ENCODE measurements at regions not wholly inside any gene's neighbourhood (a gene's known extent, or its start where the extent isn't known, plus 50 kb on each side); places are given as distances from the start of the nearest gene placed in this dataset.

DNA sequence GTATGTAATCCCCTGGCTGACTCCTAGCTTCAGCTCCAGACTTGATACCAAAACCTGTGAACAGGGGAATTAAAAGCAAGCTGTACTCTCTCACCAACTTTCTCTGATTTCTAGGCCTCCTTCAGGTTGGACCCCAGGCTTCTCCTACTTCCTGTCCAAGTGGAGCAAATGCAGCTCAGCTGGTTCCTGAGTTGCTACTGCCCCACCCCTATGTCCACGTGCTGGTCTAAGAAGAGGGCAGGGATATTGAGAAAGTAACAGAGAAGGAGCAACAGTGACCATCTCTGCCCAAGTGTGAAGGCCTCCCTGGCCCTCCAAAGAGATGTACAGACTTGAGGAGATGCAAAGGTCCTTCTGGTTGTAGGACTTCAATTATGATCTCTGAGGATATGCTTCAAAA lies 188.3 kb upstream of the MCHR2 start:
- H3K27ac ChIP-seq, result no peak overlapping the region
- no peaks in the 10 kb centered on the region for H3K27me3 ChIP-seq
- TF ChIP-seq, protein P1, sequence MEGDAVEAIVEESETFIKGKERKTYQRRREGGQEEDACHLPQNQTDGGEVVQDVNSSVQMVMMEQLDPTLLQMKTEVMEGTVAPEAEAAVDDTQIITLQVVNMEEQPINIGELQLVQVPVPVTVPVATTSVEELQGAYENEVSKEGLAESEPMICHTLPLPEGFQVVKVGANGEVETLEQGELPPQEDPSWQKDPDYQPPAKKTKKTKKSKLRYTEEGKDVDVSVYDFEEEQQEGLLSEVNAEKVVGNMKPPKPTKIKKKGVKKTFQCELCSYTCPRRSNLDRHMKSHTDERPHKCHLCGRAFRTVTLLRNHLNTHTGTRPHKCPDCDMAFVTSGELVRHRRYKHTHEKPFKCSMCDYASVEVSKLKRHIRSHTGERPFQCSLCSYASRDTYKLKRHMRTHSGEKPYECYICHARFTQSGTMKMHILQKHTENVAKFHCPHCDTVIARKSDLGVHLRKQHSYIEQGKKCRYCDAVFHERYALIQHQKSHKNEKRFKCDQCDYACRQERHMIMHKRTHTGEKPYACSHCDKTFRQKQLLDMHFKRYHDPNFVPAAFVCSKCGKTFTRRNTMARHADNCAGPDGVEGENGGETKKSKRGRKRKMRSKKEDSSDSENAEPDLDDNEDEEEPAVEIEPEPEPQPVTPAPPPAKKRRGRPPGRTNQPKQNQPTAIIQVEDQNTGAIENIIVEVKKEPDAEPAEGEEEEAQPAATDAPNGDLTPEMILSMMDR (IDR thresholded peaks at IDR 0.05 in 4 of 5, conservative IDR thresholded peaks at IDR 0.05 in 1 of 5), result no peak
- no peak for TF ChIP-seq POLR2A (IDR thresholded peaks at IDR 0.05)
- H3K4me1 ChIP-seq, result no peaks in the 10 kb centered on the region
- H3K36me3 ChIP-seq, result no peaks in the 10 kb centered on the region
- no peaks in the 10 kb centered on the region for H3K9me3 ChIP-seq
- intact Hi-C loops (cut with DNase I; ENCODE audit: low total_unique reads), result no loop called here
- DNase-seq (no peak), ATAC-seq (no peak)
- no peak overlapping the region for H3K4me3 ChIP-seq
- in situ Hi-C loops (cut with MboI; ENCODE audit: low sequenced_read_pairs in 4 of 4), result no loop called here

DNA sequence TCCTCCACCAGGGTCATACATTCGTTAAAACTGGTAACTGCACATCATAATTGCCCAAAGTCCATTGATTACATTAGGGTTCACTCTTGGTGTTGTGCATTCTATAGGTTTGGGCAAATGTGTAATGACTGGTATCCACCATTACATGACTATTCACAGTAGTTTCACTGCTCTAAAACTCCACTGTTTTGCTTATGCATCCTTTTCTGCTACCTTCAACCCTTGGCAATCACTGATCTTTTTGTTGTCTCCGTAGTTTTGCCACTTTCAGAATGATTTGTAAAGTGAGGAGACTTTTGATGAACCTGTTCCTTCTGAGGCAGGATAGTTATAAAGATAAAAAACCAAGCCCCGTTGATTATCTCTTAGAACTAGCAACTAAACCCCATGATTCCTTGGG lies 187.3 kb upstream of the MCHR2 start:
- Histone ChIP-seq H3K4me3 (no peak overlapping the region), H3K36me3 (no peaks in the 10 kb centered on the region), H3K9me3 (no peaks in the 10 kb centered on the region), H3K27ac (no peak overlapping the region), H3K27me3 (no peaks in the 10 kb centered on the region), H3K4me1 (no peaks in the 10 kb centered on the region)
- TF ChIP-seq POLR2A (IDR thresholded peaks at IDR 0.05), result no peak
- TF ChIP-seq, protein P1 (IDR thresholded peaks at IDR 0.05 in 4 of 5, conservative IDR thresholded peaks at IDR 0.05 in 1 of 5), result no peak
- in situ Hi-C loops (cut with MboI; ENCODE audit: low sequenced_read_pairs in 4 of 4) (no loop called here), intact Hi-C loops (cut with DNase I; ENCODE audit: low total_unique reads) (no loop called here)
- ATAC-seq (no peak), DNase-seq (no peak)

DNA sequence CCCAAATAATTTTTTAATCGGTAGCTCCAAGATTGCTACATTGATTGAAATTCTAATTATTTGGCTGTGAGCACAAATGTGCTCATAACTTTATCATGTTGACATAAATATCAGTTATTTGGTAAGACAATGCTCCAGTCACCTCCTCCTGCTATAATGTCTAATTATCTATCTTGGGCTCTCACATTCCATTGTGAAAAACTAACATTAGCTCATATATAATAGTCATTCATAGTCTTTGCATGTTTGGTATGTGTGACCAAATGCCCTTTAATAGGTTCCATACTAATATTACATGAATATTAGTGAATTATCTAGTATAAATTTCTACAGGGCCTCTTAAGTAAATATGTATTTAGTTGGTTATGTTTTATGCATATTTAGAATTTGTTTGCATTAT lies 185.6 kb upstream of the MCHR2 start:
- in situ Hi-C loops (cut with MboI; ENCODE audit: low sequenced_read_pairs in 4 of 4) (no loop called here), intact Hi-C loops (cut with DNase I; ENCODE audit: low total_unique reads) (no loop called here)
- H3K27ac ChIP-seq, result no peak overlapping the region
- TF ChIP-seq, protein P1 (IDR thresholded peaks at IDR 0.05 in 4 of 5, conservative IDR thresholded peaks at IDR 0.05 in 1 of 5), result no peak
- TF ChIP-seq POLR2A (IDR thresholded peaks at IDR 0.05), result no peak
- ATAC-seq (no peak), DNase-seq (no peak)
- no peaks in the 10 kb centered on the region for H3K27me3 ChIP-seq
- H3K4me3 ChIP-seq, result no peak overlapping the region
- no peaks in the 10 kb centered on the region for H3K36me3 ChIP-seq
- H3K4me1 ChIP-seq, result no peaks in the 10 kb centered on the region
- no peaks in the 10 kb centered on the region for H3K9me3 ChIP-seq

DNA sequence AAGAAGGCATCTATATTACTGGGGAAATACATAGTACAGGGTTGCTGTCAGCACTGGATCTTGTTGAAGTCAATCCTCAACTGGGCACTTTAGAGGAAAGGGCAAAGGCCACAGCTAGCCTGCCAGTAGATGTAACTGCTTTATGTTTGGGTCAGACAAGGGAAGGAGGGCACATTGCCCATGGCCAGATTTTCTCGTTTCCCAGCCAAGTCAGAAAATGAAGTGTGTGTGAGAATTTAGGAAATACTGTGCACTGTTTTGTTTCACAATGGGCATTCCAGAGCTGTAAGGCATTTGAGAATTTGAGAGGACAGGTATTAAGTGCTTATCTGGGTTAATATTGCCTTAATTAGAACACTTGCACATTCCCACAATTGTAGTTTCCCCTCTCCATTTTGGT lies 183.9 kb upstream of the MCHR2 start:
- Histone ChIP-seq H3K9me3 (no peaks in the 10 kb centered on the region), H3K27me3 (no peaks in the 10 kb centered on the region), H3K36me3 (no peaks in the 10 kb centered on the region), H3K4me1 (no peaks in the 10 kb centered on the region), H3K27ac (no peak overlapping the region), H3K4me3 (no peak overlapping the region)
- intact Hi-C loops (cut with DNase I; ENCODE audit: low total_unique reads), result no loop called here
- ATAC-seq (no peak), DNase-seq (no peak)
- in situ Hi-C loops (cut with MboI; ENCODE audit: low sequenced_read_pairs in 4 of 4), result no loop called here
- TF ChIP-seq POLR2A (IDR thresholded peaks at IDR 0.05), result no peak
- TF ChIP-seq, protein P1 (IDR thresholded peaks at IDR 0.05 in 4 of 5, conservative IDR thresholded peaks at IDR 0.05 in 1 of 5), result no peak

DNA sequence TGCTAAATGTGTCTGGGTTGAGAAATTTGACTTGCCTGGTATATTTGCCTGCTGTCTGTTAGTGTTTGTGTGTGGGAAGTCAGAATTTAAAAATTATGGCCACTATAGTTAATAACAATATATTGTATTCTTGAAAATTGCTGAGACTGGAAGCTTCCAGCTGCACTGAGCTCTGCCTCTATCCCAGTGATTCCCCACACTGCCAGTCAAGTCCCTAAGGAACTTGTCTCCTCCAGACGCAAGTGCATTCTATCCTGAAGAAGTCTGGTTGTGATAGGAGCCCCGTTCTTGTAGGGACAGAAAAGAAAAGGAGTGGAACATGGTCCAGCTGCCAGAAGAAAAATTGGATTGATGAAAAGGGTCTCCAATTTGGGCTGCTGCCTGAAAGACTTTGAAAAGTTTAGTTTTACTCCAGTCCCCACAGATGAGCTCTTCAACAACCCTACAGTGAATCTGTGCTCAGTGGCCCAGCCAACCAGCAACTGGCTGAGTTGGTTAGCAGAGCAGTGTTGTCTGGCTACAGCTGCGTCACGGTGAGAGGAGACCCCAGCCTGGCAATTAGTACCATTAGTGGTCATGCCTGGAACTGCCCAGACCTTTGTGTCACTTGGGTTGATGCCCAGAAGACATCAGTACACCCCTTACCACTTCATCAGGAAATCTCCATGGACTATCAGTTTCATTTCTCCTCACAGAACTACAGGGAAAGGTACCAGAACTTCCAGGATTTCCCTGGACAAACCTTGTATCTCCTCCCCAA lies 183.1 kb upstream of the MCHR2 start:
- in situ Hi-C loops (cut with MboI; ENCODE audit: low sequenced_read_pairs in 4 of 4), result no loop called here
- Histone ChIP-seq H3K36me3 (no peaks in the 10 kb centered on the region), H3K4me1 (no peaks in the 10 kb centered on the region), H3K9me3 (no peaks in the 10 kb centered on the region), H3K4me3 (no peak overlapping the region), H3K27ac (no peak overlapping the region), H3K27me3 (no peaks in the 10 kb centered on the region)
- intact Hi-C loops (cut with DNase I; ENCODE audit: low total_unique reads), result no loop called here
- ATAC-seq, result no peak
- TF ChIP-seq, protein P1 (IDR thresholded peaks at IDR 0.05 in 4 of 5, conservative IDR thresholded peaks at IDR 0.05 in 1 of 5), result no peak
- TF ChIP-seq POLR2A (IDR thresholded peaks at IDR 0.05), result no peak
- DNase-seq, result no peak
